ENCODE measurements at regions not wholly inside any gene's neighbourhood (a gene's known extent, or its start where the extent isn't known, plus 50 kb on each side); places are given as distances from the start of the nearest gene placed in this dataset.

GRCh38 chr16:48442379-48442778, 57.2 kb upstream of the SIAH1 start:
- TF ChIP-seq RCOR1 (IDR thresholded peaks at IDR 0.05; ENCODE audit: insufficient replicate concordance, low read length): no peak
- no peak for TF ChIP-seq RAD21 (IDR thresholded peaks at IDR 0.05; ENCODE audit: low read length)
- TF ChIP-seq, protein P1, sequence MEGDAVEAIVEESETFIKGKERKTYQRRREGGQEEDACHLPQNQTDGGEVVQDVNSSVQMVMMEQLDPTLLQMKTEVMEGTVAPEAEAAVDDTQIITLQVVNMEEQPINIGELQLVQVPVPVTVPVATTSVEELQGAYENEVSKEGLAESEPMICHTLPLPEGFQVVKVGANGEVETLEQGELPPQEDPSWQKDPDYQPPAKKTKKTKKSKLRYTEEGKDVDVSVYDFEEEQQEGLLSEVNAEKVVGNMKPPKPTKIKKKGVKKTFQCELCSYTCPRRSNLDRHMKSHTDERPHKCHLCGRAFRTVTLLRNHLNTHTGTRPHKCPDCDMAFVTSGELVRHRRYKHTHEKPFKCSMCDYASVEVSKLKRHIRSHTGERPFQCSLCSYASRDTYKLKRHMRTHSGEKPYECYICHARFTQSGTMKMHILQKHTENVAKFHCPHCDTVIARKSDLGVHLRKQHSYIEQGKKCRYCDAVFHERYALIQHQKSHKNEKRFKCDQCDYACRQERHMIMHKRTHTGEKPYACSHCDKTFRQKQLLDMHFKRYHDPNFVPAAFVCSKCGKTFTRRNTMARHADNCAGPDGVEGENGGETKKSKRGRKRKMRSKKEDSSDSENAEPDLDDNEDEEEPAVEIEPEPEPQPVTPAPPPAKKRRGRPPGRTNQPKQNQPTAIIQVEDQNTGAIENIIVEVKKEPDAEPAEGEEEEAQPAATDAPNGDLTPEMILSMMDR (conservative IDR thresholded peaks at IDR 0.05; ENCODE audit: low read depth, low read length): no peak
- no peak for TF ChIP-seq POLR2A (IDR thresholded peaks at IDR 0.05; ENCODE audit: low read depth, low read length)
- TF ChIP-seq USF2 (IDR thresholded peaks at IDR 0.05; ENCODE audit: low read depth, low read length): no peak
- TF ChIP-seq, protein P2, sequence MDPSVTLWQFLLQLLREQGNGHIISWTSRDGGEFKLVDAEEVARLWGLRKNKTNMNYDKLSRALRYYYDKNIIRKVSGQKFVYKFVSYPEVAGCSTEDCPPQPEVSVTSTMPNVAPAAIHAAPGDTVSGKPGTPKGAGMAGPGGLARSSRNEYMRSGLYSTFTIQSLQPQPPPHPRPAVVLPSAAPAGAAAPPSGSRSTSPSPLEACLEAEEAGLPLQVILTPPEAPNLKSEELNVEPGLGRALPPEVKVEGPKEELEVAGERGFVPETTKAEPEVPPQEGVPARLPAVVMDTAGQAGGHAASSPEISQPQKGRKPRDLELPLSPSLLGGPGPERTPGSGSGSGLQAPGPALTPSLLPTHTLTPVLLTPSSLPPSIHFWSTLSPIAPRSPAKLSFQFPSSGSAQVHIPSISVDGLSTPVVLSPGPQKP (IDR thresholded peaks at IDR 0.05; ENCODE audit: borderline replicate concordance, low read depth, low read length): no peak
- TF ChIP-seq SMC3 (IDR thresholded peaks at IDR 0.05; ENCODE audit: low read depth, low read length): no peak
- TF ChIP-seq BHLHE40 (IDR thresholded peaks at IDR 0.05; ENCODE audit: low read depth, low read length): no peak
- no peak for TF ChIP-seq NFE2L2 (IDR thresholded peaks at IDR 0.05; ENCODE audit: low read depth, low read length)
- TF ChIP-seq MAZ (IDR thresholded peaks at IDR 0.05; ENCODE audit: borderline replicate concordance, low read depth, low read length): no peak
- no peak for TF ChIP-seq MXI1 (IDR thresholded peaks at IDR 0.05; ENCODE audit: borderline replicate concordance, low read depth, low read length)
- TF ChIP-seq CHD1 (IDR thresholded peaks at IDR 0.05; ENCODE audit: low read depth, low read length): no peak
- no peak for TF ChIP-seq CEBPB (IDR thresholded peaks at IDR 0.05; ENCODE audit: low read depth, low read length)
- no peak for TF ChIP-seq RFX5 (IDR thresholded peaks at IDR 0.05; ENCODE audit: low read depth, low read length)

Measured in IMR-90 (cell line).